SK-N-SH (cell line): ENCODE measurements at regions not wholly inside any gene's neighbourhood (a gene's known extent, or its start where the extent isn't known, plus 50 kb on each side); places are given as distances from the start of the nearest gene placed in this dataset.

Experiments
- CTCF ChIA-PET: fragments of 300-600, 350-600 bp; formaldehyde crosslinking; extraction: SDS; loops from one replicate; lab custom pipeline; 2021; lab: Yijun Ruan, JAX
- POLR2A ChIA-PET: fragments of 350-600 bp; sonication (Branson Sonifier 250); formaldehyde crosslinking; extraction: SDS; loops from one replicate; lab custom pipeline; 2020; ENCODE audit warnings: antibody characterized with exemption, inconsistent platforms; lab: Yijun Ruan, JAX
- DNase-seq: peaks from one replicate; pipeline ENCODE4 v3.0.0; 2012
- H2AFZ ChIP-seq: fragments of 200-600 bp; sonication (generic); 2 replicates; pipeline ENCODE4 v1.8.1; 2016; ENCODE audit warnings: antibody characterized with exemption, mild to moderate bottlenecking, low read depth
- H3F3A ChIP-seq: fragments of 200-600 bp; sonication (generic); replicated peaks from 2 replicates; pipeline ENCODE3; 2016; ENCODE audit warnings: antibody characterized with exemption, mild to moderate bottlenecking; ENCODE audit not compliant: insufficient read depth
- H3K27ac ChIP-seq, 2 experiments: fragments of 200-500 bp in 1 of 2; fragments of 200-600 bp in 1 of 2; sonication (Bioruptor generic) in 1 of 2; sonication (generic), shearing (Covaris generic) in 1 of 2; 2 replicates each; pipeline versions ENCODE4 v1.5.1 to v1.6.1; 2014 to 2016; ENCODE audit warnings: low read depth in 2 of 2, inconsistent platforms in 1 of 2, low read length in 1 of 2, mild to moderate bottlenecking in 1 of 2, mixed read lengths in 1 of 2
- H3K27me3 ChIP-seq: fragments of 200-600 bp; sonication (generic), shearing (Covaris generic); 2 replicates; pipeline ENCODE4 v1.6.1; 2016; ENCODE audit warnings: mixed run types; ENCODE audit not compliant: insufficient read depth
- H3K36me3 ChIP-seq, 2 experiments: fragments of 200-500 bp in 1 of 2; fragments of 200-600 bp in 1 of 2; sonication (Bioruptor generic) in 1 of 2; sonication (generic) in 1 of 2; replicated peaks in 1 of 2; 2 replicates each; pipeline versions ENCODE3 to v1.5.1; 2014 to 2016; ENCODE audit warnings: low read length in 1 of 2, mild to moderate bottlenecking in 1 of 2; ENCODE audit not compliant: insufficient read depth in 2 of 2, control insufficient read depth in 1 of 2
- H3K4me1 ChIP-seq, 2 experiments: fragments of 200-500 bp in 1 of 2; fragments of 200-600 bp in 1 of 2; sonication (Bioruptor generic) in 1 of 2; sonication (generic), shearing (Covaris generic) in 1 of 2; 2 replicates each; pipeline versions ENCODE4 v1.5.1 to v1.6.1; 2014 to 2016; ENCODE audit warnings: low read depth in 1 of 2, low read length in 1 of 2, mixed run types in 1 of 2; ENCODE audit not compliant: insufficient read depth in 2 of 2, control insufficient read depth in 1 of 2
- H3K4me2 ChIP-seq: fragments of 200-600 bp; sonication (generic), shearing (Covaris generic); 2 replicates; pipeline ENCODE4 v1.6.1; 2017; ENCODE audit warnings: mixed run types
- H3K4me3 ChIP-seq, 2 experiments: fragments of 200-500 bp in 1 of 2; fragments of 200-600 bp in 1 of 2; sonication (Bioruptor generic) in 1 of 2; sonication (generic), shearing (Covaris generic) in 1 of 2; 2 replicates each; pipeline versions ENCODE4 v1.5.1 to v1.8.1; 2014 to 2016; ENCODE audit warnings: low read depth in 2 of 2, inconsistent platforms in 1 of 2, low read length in 1 of 2, mild to moderate bottlenecking in 1 of 2, mixed read lengths in 1 of 2, moderate library complexity in 1 of 2
- H3K79me2 ChIP-seq: fragments of 200-600 bp; sonication (generic); 2 replicates; pipeline ENCODE4 v1.8.1; 2017; ENCODE audit warnings: mild to moderate bottlenecking; ENCODE audit not compliant: insufficient read depth
- H3K9ac ChIP-seq: fragments of 200-600 bp; sonication (generic); 2 replicates; pipeline ENCODE4 v1.6.1; 2017; ENCODE audit warnings: mixed run types
- H3K9me2 ChIP-seq: fragments of 200-600 bp; sonication (generic); 2 replicates; pipeline ENCODE4 v1.6.1; 2017; ENCODE audit warnings: mixed run types
- H3K9me3 ChIP-seq: fragments of 200-600 bp; sonication (generic); 2 replicates; pipeline ENCODE4 v1.6.1; 2017; ENCODE audit warnings: mixed run types, mild to moderate bottlenecking, moderate library complexity
- H4K20me1 ChIP-seq: fragments of 200-600 bp; sonication (generic); 2 replicates; pipeline ENCODE4 v1.6.1; 2017; ENCODE audit warnings: mild to moderate bottlenecking, mixed run types; ENCODE audit not compliant: insufficient read depth
- EZH2phosphoT487 ChIP-seq: fragments of 200-600 bp; sonication (generic); IDR thresholded peaks from 2 replicates; pipeline ENCODE4 v1.6.1; 2017; ENCODE audit warnings: low read depth, mixed run types, mild to moderate bottlenecking, antibody characterized with exemption, moderate library complexity, borderline replicate concordance
- FOSL2 ChIP-seq: IDR thresholded peaks from 2 replicates; pipeline ENCODE4 v1.4.0; 2012; ENCODE audit warnings: low read depth, mild to moderate bottlenecking, moderate library complexity, borderline replicate concordance
- NFIC ChIP-seq: IDR thresholded peaks from 2 replicates; pipeline ENCODE4 v1.4.0; 2012; ENCODE audit warnings: borderline replicate concordance
- SIN3A ChIP-seq: IDR thresholded peaks from 2 replicates; pipeline ENCODE4 v1.6.1; 2012; ENCODE audit warnings: low read depth, mild to moderate bottlenecking, low read length, moderate library complexity, borderline replicate concordance
- YY1 ChIP-seq: IDR thresholded peaks from 2 replicates; pipeline ENCODE4 v1.4.0; 2012; ENCODE audit warnings: low read depth, mild to moderate bottlenecking
- WGBS: methylation state at CpG from one replicate; pipeline ENCODE4 v1.1.6; 2017; ENCODE audit warnings: low lambda C conversion rate; 5-methylcytosine and 5-hydroxymethylcytosine counted together
- TF ChIP-seq, protein P1 (sequence below): fragments of 200-600 bp; sonication (generic); IDR thresholded peaks from 2 replicates; pipeline ENCODE4 v1.6.1; 2017; ENCODE audit warnings: antibody characterized with exemption, mild to moderate bottlenecking, moderate library complexity
- TF ChIP-seq, protein P2 (sequence below): IDR thresholded peaks from 2 replicates; pipeline ENCODE4 v1.4.0; 2012; ENCODE audit warnings: low read depth
- TF ChIP-seq, protein P3 (sequence below): fragments of 150-350 bp; IDR thresholded peaks from 2 replicates; pipeline ENCODE4 v1.6.1; 2016; ENCODE audit warnings: mild to moderate bottlenecking, low read depth, low read length

DNA sequence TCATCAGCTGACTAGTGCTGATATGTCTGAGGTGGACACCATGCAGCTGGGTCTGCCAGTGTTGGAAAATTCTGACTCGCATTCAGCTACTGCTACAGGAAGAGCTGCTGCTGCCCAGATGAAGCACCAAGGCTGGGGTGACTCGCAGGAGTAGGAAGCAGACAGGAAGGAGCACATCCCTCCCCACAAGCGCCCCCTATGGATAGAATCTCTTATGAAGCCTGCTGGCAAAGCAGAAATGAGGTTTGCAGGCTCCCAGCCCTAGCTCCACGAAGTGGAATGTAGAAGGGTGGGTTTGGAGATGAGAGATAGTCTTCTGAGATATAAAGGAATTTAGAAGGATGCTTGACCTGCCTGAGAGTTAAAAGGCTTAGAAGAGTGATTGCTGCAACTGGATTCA is 443.0 kb downstream of the ACTL7B start:
- ChIA-PET CTCF (no interaction called here), POLR2A (no interaction called here)
- Histone ChIP-seq H3K9ac (no peak overlapping the region), H3K27me3 (no peaks in the 10 kb centered on the region), H3K36me3 (no peaks in the 10 kb centered on the region), H3K9me3 (no peaks in the 10 kb centered on the region), H3K27ac (no peak overlapping the region), H4K20me1 (no peaks in the 10 kb centered on the region), H3F3A (no peaks in the 10 kb centered on the region), H3K4me2 (no peak overlapping the region), H2AFZ (no peak overlapping the region), H3K9me2 (no peaks in the 10 kb centered on the region), H3K4me3 (no peak overlapping the region), H3K4me1 (no peaks in the 10 kb centered on the region), H3K79me2 (no peaks in the 10 kb centered on the region)
- TF ChIP-seq SIN3A (no peak), YY1 (no peak), FOSL2 (no peak)
- TF ChIP-seq, protein P1, sequence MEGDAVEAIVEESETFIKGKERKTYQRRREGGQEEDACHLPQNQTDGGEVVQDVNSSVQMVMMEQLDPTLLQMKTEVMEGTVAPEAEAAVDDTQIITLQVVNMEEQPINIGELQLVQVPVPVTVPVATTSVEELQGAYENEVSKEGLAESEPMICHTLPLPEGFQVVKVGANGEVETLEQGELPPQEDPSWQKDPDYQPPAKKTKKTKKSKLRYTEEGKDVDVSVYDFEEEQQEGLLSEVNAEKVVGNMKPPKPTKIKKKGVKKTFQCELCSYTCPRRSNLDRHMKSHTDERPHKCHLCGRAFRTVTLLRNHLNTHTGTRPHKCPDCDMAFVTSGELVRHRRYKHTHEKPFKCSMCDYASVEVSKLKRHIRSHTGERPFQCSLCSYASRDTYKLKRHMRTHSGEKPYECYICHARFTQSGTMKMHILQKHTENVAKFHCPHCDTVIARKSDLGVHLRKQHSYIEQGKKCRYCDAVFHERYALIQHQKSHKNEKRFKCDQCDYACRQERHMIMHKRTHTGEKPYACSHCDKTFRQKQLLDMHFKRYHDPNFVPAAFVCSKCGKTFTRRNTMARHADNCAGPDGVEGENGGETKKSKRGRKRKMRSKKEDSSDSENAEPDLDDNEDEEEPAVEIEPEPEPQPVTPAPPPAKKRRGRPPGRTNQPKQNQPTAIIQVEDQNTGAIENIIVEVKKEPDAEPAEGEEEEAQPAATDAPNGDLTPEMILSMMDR: peak; percentile 22; the same call in 1 of the 2 replicates
- TF ChIP-seq, protein P2, sequence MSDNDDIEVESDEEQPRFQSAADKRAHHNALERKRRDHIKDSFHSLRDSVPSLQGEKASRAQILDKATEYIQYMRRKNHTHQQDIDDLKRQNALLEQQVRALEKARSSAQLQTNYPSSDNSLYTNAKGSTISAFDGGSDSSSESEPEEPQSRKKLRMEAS: no peak
- TF ChIP-seq, protein P3, sequence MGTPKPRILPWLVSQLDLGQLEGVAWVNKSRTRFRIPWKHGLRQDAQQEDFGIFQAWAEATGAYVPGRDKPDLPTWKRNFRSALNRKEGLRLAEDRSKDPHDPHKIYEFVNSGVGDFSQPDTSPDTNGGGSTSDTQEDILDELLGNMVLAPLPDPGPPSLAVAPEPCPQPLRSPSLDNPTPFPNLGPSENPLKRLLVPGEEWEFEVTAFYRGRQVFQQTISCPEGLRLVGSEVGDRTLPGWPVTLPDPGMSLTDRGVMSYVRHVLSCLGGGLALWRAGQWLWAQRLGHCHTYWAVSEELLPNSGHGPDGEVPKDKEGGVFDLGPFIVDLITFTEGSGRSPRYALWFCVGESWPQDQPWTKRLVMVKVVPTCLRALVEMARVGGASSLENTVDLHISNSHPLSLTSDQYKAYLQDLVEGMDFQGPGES: no peak
- 8% methylated on average over 3 of the region's 4 CpGs for WGBS
- no peak for DNase-seq

DNA sequence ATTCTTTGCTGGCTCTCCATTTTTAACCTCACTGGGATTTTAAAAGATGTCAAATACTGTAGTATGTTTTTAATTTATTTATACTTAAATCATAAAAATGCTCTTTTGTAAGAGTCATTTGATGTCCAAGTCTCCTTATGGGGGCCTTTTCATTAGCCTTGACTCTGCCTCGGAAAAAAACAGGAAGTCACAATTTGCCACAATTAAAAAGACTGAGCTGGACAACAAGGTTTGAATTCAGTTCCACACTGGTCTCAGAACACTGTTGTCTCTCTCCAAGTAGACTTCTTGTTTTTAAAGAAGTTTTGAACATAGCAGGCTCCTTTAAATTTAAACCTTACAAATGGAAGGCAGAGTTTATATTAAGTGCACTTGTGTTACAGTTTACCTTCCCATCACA is 444.2 kb downstream of the ACTL7B start:
- Histone ChIP-seq H3K4me1 (no peaks in the 10 kb centered on the region), H3K9me3 (no peaks in the 10 kb centered on the region), H3K9me2 (no peaks in the 10 kb centered on the region), H3K4me3 (no peak overlapping the region), H3K9ac (no peak overlapping the region), H3K4me2 (no peak overlapping the region), H3K36me3 (no peaks in the 10 kb centered on the region), H3K27ac (no peak overlapping the region), H2AFZ (no peak overlapping the region), H4K20me1 (no peaks in the 10 kb centered on the region), H3K27me3 (no peaks in the 10 kb centered on the region), H3F3A (no peaks in the 10 kb centered on the region), H3K79me2 (no peaks in the 10 kb centered on the region)
- DNase-seq: no peak
- CTCF ChIA-PET: interaction anchor here (0.8 kb wide), 1 partner anchor 11 kb away, joined by 3 read pairs; no protein-coding TSS in a partner anchor
- 29% methylated on average over 1 of the region's 1 CpG for WGBS
- no peak for TF ChIP-seq YY1
- no peak for TF ChIP-seq NFIC
- POLR2A ChIA-PET: no interaction called here

DNA sequence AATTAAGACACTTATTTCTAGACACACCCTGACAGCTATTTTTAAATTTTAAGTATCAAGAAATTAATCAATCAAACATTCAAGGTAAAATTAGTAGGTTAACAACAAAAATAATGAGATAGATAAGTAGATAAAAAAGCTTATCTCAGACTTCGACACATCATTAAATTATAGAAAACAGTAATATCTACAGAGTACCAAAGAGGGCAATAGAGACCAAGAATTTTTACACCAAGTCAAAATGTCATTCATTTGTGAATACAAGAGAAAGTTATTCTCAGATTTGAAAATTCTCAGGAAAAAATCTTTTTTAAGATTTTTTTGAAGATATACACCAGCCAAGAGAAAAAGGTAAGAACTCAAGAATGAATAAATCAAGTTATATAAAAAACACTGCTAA is 445.6 kb downstream of the ACTL7B start:
- no peak overlapping the region for H3K4me3 ChIP-seq

More for the DNA sequence above, 445.6 kb downstream of the ACTL7B start:
- CTCF ChIA-PET: no interaction called here
- Histone ChIP-seq H3K4me2 (no peak overlapping the region), H4K20me1 (no peaks in the 10 kb centered on the region), H3K9me2 (no peaks in the 10 kb centered on the region), H3K36me3 (no peaks in the 10 kb centered on the region), H3K27me3 (no peaks in the 10 kb centered on the region), H3K9ac (no peak overlapping the region), H3K9me3 (no peaks in the 10 kb centered on the region), H2AFZ (no peak overlapping the region), H3K4me1 (no peaks in the 10 kb centered on the region), H3K27ac (no peak overlapping the region), H3F3A (no peaks in the 10 kb centered on the region), H3K79me2 (no peaks in the 10 kb centered on the region)
- TF ChIP-seq EZH2phosphoT487: no peak
- TF ChIP-seq, protein P1: peak; percentile 49
- POLR2A ChIA-PET: no interaction called here
- 29% methylated on average over 1 of the region's 1 CpG for WGBS
- no peak for DNase-seq
